SK-N-SH treated with all-trans-retinoic acid at 6 μM for 48 hours (cell line): ENCODE measurements at regions not wholly inside any gene's neighbourhood (a gene's known extent, or its start where the extent isn't known, plus 50 kb on each side); places are given as distances from the start of the nearest gene placed in this dataset.

Experiments
- ATAC-seq: fragments of 200-7000 bp; cut with Tn5 transposase; 3 replicates; pipeline ENCODE4 v1.9.1; 2020; ENCODE audit warnings: mild to moderate bottlenecking, moderate library complexity
- ARNTL ChIP-seq: fragments of 450-650 bp; formaldehyde crosslinking; IDR thresholded peaks from 2 replicates; pipeline ENCODE4 v1.5.0; 2020; ENCODE audit warnings: low read depth, mild to moderate bottlenecking, moderate library complexity, borderline replicate concordance
- BACH2 ChIP-seq: fragments of 250-450 bp; sonication (Bioruptor Pico); IDR thresholded peaks from 2 replicates; pipeline ENCODE4 v1.9.0; 2021; ENCODE audit warnings: mild to moderate bottlenecking, borderline replicate concordance
- CREB5 ChIP-seq: fragments of 250-450 bp; sonication (Bioruptor Pico); IDR thresholded peaks from 2 replicates; pipeline ENCODE4 v1.5.1; 2020; ENCODE audit warnings: low read depth, mild to moderate bottlenecking, moderate library complexity
- CSDC2 ChIP-seq: fragments of 250-450 bp; sonication (Bioruptor Pico); IDR thresholded peaks from 2 replicates; pipeline ENCODE4 v1.5.0; 2020; ENCODE audit warnings: mild to moderate bottlenecking, moderate library complexity
- GLIS3 ChIP-seq: fragments of 250-450 bp; sonication (Bioruptor Pico); IDR thresholded peaks from 2 replicates; pipeline ENCODE4 v1.5.0; 2020; ENCODE audit warnings: mild to moderate bottlenecking, moderate library complexity
- ISL1 ChIP-seq: fragments of 250-450 bp; sonication (Bioruptor Pico); IDR thresholded peaks from 2 replicates; pipeline ENCODE4 v2.1.2; 2022; ENCODE audit warnings: mild to moderate bottlenecking, moderate library complexity
- OSR1 ChIP-seq: fragments of 250-450 bp; sonication (Bioruptor Pico); IDR thresholded peaks from 2 replicates; pipeline ENCODE4 v1.8.0; 2022; ENCODE audit warnings: moderate library complexity, mild to moderate bottlenecking, inconsistent platforms
- PATZ1 ChIP-seq: fragments of 250-450 bp; sonication (Bioruptor Pico); IDR thresholded peaks from 2 replicates; pipeline ENCODE4 v1.8.0; 2020; ENCODE audit warnings: mild to moderate bottlenecking, moderate library complexity, borderline replicate concordance
- POU6F1 ChIP-seq: fragments of 250-450 bp; sonication (Bioruptor Pico); IDR thresholded peaks from 2 replicates; pipeline ENCODE4 v1.8.0; 2021; ENCODE audit warnings: low read depth, mild to moderate bottlenecking, moderate library complexity, borderline replicate concordance
- PPARA ChIP-seq: fragments of 250-450 bp; sonication (Bioruptor Pico); IDR thresholded peaks from 2 replicates; pipeline ENCODE4 v1.5.0; 2020; ENCODE audit warnings: mild to moderate bottlenecking, borderline replicate concordance
- RARB ChIP-seq: fragments of 250-450 bp; sonication (Bioruptor Pico); IDR thresholded peaks from 2 replicates; pipeline ENCODE4 v1.8.0; 2021; ENCODE audit warnings: mild to moderate bottlenecking, moderate library complexity
- TCF4 ChIP-seq: fragments of 250-450 bp; sonication (Bioruptor Pico); IDR thresholded peaks from 2 replicates; pipeline ENCODE4 v1.8.0; 2021; ENCODE audit warnings: mild to moderate bottlenecking, moderate library complexity, borderline replicate concordance
- TOX ChIP-seq: fragments of 250-450 bp; sonication (Bioruptor Pico); IDR thresholded peaks from 2 replicates; pipeline ENCODE4 v1.8.0; 2021; ENCODE audit warnings: mild to moderate bottlenecking, moderate library complexity, borderline replicate concordance
- TSHZ2 ChIP-seq: fragments of 250-450 bp; sonication (Bioruptor Pico); IDR thresholded peaks from 2 replicates; pipeline ENCODE4 v1.5.0; 2020; ENCODE audit warnings: mild to moderate bottlenecking, moderate library complexity
- ZFP30 ChIP-seq: fragments of 450-650 bp; formaldehyde crosslinking; IDR thresholded peaks from 2 replicates; pipeline ENCODE4 v1.5.0; 2022; ENCODE audit warnings: mild to moderate bottlenecking, moderate library complexity
- ZNF565 ChIP-seq: fragments of 450-650 bp; formaldehyde crosslinking; conservative IDR thresholded peaks from 2 replicates; pipeline ENCODE4 v1.5.0; 2020; ENCODE audit warnings: low read depth, mild to moderate bottlenecking, moderate library complexity
- ZNF70 ChIP-seq: fragments of 450-650 bp; formaldehyde crosslinking; IDR thresholded peaks from 2 replicates; pipeline ENCODE4 v1.5.0; 2020; ENCODE audit warnings: mild to moderate bottlenecking, moderate library complexity

- TF ChIP-seq POU6F1 (CRISPR knock-in tag) (no peak), CSDC2 (CRISPR knock-in tag) (no peak)
Observed at GRCh38 chr16:86682219-86682904, 104.0 kb downstream of the FOXL1 start (continued).

- no peak for TF ChIP-seq CREB5 (CRISPR knock-in tag)
- TF ChIP-seq ZFP30 (CRISPR knock-in tag), result no peak
- no peak for TF ChIP-seq TSHZ2 (CRISPR knock-in tag)
- no peak for TF ChIP-seq ZNF70 (CRISPR knock-in tag)
- no peak for TF ChIP-seq PPARA (CRISPR knock-in tag)
- TF ChIP-seq BACH2 (CRISPR knock-in tag), result no peak
- no peak for TF ChIP-seq CSDC2 (CRISPR knock-in tag)
- TF ChIP-seq, all 23 proteins: peak for 0
- ATAC-seq, result no peak
Observed at GRCh38 chr16:86683441-86684194, 105.3 kb downstream of the FOXL1 start.

GRCh38 chr16:86685076-86685475, 106.7 kb downstream of the FOXL1 start:
- ATAC-seq, result no peak
- TF ChIP-seq ARNTL (no peak), PATZ1 (no peak)
- TF ChIP-seq, all 23 proteins: peak for 0

GRCh38 chr16:86690970-86691369, 112.6 kb downstream of the FOXL1 start:
- no peak for ATAC-seq
- TF ChIP-seq GLIS3 (CRISPR knock-in tag) (no peak), CSDC2 (CRISPR knock-in tag) (no peak), CREB5 (CRISPR knock-in tag) (no peak)

GRCh38 chr16:86692426-86692825, 114.1 kb downstream of the FOXL1 start:
- ATAC-seq, result no peak
- TF ChIP-seq ZNF565, result no peak

- ATAC-seq, result no peak
- no peak for TF ChIP-seq BACH2 (CRISPR knock-in tag)
- no peak for TF ChIP-seq POU6F1 (CRISPR knock-in tag)
- TF ChIP-seq OSR1 (CRISPR knock-in tag), result no peak
- no peak for TF ChIP-seq ISL1 (CRISPR knock-in tag)
- no peak for TF ChIP-seq RARB (CRISPR knock-in tag)
- no peak for TF ChIP-seq TSHZ2 (CRISPR knock-in tag)
- TF ChIP-seq TCF4 (CRISPR knock-in tag), result no peak
- no peak for TF ChIP-seq ZNF565
- TF ChIP-seq TOX (CRISPR knock-in tag), result no peak
Observed at GRCh38 chr16:86693033-86693432, 114.7 kb downstream of the FOXL1 start.
